ENCODE measurements at regions not wholly inside any gene's neighbourhood (a gene's known extent, or its start where the extent isn't known, plus 50 kb on each side); places are given as distances from the start of the nearest gene placed in this dataset.

- no peak for TF ChIP-seq CTCF (IDR thresholded peaks at IDR 0.05)
- H3K36me3 ChIP-seq, result no peaks in the 10 kb centered on the region
- intact Hi-C loops (cut with DNase I), result no loop called here
- DNase-seq (no peak), ATAC-seq (no peak)
- H3K27ac ChIP-seq, result no peak overlapping the region
- 76 to 81% methylated on average over 8 of the region's 8 CpGs for WGBS, 2 donors
- no peaks in the 10 kb centered on the region for H3K4me1 ChIP-seq
- no peaks in the 10 kb centered on the region for H3K9me3 ChIP-seq
- no peaks in the 10 kb centered on the region for H3K27me3 ChIP-seq
- H3K4me3 ChIP-seq, result no peak overlapping the region
These were observed 335.5 kb downstream of the COL11A1 start for GRCh38 chr1:102772831-102773230.

- Histone ChIP-seq H3K4me3 (no peak overlapping the region), H3K9me3 (no peaks in the 10 kb centered on the region)
These were observed 349.9 kb downstream of the COL11A1 start for GRCh38 chr1:102758418-102758817.

GRCh38 chr1:102757363-102757762, 351.0 kb downstream of the COL11A1 start:
- H3K27ac ChIP-seq, result no peak overlapping the region
- H3K4me3 ChIP-seq, result no peak overlapping the region
- intact Hi-C loops (cut with DNase I), result no loop called here
- ATAC-seq (no peak), DNase-seq (no peak)
- no peaks in the 10 kb centered on the region for H3K9me3 ChIP-seq
- 43 to 48% methylated on average over 2 of the region's 2 CpGs for WGBS, 2 donors
- H3K36me3 ChIP-seq, result no peaks in the 10 kb centered on the region
- H3K27me3 ChIP-seq, result no peaks in the 10 kb centered on the region
- no peak for TF ChIP-seq CTCF (IDR thresholded peaks at IDR 0.05)
- H3K4me1 ChIP-seq, result no peaks in the 10 kb centered on the region

More at GRCh38 chr1:102758418-102758817, 349.9 kb downstream of the COL11A1 start:
- 65 to 68% methylated on average over 1 of the region's 1 CpG for WGBS, 2 donors
- Histone ChIP-seq H3K27me3 (no peaks in the 10 kb centered on the region), H3K4me1 (no peaks in the 10 kb centered on the region), H3K36me3 (no peaks in the 10 kb centered on the region), H3K27ac (no peak overlapping the region)
- TF ChIP-seq CTCF (IDR thresholded peaks at IDR 0.05), result no peak
- intact Hi-C loops (cut with DNase I), result no loop called here
- no peak for ATAC-seq
- DNase-seq, result no peak

GRCh38 chr1:102751111-102751510, 357.2 kb downstream of the COL11A1 start:
- no peak for TF ChIP-seq CTCF (IDR thresholded peaks at IDR 0.05)
- Histone ChIP-seq H3K27me3 (no peaks in the 10 kb centered on the region), H3K9me3 (peaks cover 0 to 3% (median 0%) of the 10 kb centered on the region in 11 donors), H3K4me3 (no peak overlapping the region), H3K4me1 (no peaks in the 10 kb centered on the region), H3K36me3 (no peaks in the 10 kb centered on the region), H3K27ac (no peak overlapping the region)
- 55 to 66% methylated on average over 2 of the region's 2 CpGs for WGBS, 2 donors
- ATAC-seq, result no peak
- intact Hi-C loops (cut with DNase I), result no loop called here
- no peak for DNase-seq
